ENCODE measurements at regions not wholly inside any gene's neighbourhood (a gene's known extent, or its start where the extent isn't known, plus 50 kb on each side); places are given as distances from the start of the nearest gene placed in this dataset.
"Not testable (repeated sequence)": the region's sequence is repeated elsewhere in the genome, so short reads cannot be mapped to it uniquely, and the experiment has no call there.

DNA sequence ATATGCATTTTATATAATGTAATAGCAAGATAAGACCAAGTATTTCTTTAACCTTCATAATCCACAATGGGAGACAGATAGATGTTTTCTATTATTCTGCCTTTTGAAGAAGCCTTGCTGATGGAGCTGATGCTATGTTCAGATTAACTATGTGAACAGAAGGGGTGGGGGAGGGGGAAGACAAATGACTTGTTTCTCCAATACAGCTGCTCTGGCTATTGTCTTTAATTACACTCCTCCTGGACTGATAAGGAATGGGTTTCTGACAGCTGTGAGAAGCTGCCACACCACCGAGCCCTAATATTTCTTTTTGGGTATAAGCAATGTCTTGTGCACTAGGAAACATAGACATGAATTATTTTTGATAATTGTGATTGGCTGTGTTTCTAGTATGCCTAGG, 62.0 kb downstream of the CAVIN4 start:
- DNase-seq = no peak

DNA sequence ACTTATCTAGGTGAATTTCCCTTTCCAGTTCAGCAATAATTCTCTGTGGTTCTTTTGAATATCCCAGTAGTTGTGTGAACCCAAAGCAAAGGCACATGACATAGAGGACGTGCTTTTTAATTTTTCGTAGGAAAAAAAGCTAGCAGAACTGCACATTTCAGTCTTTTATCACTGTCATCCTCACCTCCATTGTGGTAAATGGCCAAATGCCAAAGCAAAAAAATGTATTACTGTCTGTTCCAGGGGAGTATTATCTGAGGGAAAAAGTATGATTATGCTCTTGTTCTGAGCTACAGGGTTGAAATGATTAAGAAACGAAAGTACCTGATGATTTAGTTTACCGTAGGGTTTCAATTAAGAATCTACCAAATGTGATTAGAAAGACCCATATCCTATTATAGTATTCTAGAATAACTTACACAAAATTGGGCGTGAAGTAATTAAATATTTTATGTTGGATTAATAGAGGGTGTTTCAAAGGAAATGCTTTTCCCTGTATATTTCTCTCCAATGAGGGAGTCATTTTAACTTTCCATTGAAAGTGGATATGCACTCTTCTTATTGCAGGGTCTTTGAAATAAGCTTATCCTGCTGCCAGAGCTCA, 62.7 kb downstream of the CAVIN4 start:
- no peak for DNase-seq

DNA sequence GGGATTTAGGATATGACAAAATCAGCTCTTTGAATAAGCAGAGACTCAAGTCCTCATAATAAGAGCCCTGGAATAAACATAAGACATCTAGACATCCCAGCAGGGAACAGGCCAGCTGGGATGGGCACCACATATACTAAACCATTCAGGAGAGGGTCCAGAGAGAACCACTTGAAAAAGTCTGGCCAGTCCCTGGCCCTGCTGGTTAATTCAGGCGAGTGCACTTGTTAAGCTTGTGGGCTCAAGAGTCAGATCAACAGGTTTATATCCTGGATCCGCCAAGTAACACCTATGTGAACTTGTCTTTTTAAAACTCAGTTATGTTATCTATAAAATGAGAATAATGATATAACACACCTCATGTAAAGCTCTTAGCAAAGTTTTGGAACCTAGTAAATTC, 63.3 kb downstream of the CAVIN4 start:
- no peak for DNase-seq

DNA sequence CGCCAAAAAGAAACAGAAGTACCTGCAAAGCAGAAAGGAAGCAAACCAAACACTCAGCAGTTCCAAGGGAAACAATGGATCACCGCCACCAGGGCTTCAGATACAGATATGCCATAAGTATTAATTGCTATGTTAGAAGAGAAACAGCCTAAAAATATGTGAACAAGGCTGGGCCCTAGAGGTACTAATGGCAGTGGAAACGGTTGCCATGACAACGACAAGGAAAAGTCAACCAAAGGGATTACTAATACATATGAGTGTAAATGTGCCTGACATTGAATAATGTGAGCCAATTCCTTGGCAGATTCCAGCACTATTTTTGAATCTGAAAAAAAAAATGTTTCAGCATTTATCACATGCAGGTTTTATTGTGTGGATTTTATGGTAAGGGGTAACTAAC, 75.0 kb downstream of the CAVIN4 start:
- DNase-seq = peak; percentile 2 to 26

DNA sequence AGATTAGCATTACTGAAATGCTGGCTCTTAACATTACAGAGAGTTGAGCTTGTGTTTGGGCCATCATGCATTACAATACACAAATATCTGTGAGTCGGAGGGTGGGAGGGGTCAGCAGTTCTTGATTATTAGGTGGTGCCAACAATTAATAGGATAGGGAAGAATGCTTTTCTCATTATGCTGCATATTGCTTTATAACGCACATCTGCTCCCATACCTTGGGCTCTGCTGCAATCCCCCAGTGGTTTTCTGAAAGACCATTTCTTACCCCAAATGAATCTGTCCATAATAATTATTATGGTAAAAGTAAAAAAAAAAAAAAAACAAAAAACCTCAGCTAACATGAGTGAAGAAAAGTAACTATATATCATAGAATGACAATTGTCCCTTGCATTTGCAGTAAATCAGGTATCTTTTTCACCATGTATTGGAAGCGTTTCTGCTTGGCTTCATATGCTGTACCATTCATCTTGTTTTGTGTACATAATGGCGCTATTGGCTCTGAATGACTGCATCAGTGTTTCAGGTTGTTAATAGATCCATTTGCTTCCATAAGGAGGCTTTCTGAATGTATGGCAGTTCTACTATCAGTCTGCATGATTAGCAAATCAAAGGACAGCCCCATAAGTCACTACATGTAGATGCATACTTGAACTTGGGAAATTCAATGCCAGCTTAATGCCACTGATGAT, 75.9 kb downstream of the CAVIN4 start:
- no peak for DNase-seq

DNA sequence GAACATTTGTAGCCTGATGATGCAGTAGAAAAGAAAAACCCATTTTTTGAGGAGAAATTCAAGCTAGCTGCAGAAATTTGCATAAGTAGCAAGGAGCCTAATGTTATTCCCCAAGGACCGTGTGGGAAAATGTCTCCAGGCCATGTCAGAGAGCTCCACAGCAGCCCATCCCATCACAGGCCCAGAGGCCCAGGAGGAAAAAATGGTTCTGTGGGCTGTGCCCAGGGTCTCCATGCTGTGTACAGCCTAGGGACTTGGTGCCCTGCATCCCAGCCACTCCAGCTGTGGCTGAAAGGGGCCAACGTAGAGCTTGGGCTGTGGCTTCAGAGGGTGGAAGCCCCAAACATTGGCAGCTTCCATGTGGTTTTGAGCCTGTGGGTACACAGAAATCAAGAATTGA, 79.0 kb downstream of the CAVIN4 start:
- not testable (repeated sequence) for DNase-seq

DNA sequence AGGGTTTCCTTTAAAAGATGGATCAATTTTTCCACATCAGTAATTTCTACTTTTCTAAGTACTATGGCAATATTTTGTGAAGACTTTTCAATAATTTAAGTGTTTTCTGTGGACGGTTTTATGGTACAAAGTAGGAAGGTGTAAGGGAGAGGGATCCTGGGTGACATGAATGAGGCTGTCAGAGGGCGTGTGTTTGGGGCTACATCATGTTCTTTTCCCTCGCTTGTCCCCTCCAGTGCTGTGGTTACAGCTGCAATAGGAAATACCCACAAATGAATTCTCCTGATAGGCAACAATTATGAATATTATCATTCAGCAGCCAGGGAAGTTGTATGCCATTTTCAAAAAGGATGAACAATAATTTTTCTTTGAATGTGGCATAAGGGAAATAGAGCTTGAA, 83.8 kb downstream of the CAVIN4 start:
- DNase-seq = no peak

DNA sequence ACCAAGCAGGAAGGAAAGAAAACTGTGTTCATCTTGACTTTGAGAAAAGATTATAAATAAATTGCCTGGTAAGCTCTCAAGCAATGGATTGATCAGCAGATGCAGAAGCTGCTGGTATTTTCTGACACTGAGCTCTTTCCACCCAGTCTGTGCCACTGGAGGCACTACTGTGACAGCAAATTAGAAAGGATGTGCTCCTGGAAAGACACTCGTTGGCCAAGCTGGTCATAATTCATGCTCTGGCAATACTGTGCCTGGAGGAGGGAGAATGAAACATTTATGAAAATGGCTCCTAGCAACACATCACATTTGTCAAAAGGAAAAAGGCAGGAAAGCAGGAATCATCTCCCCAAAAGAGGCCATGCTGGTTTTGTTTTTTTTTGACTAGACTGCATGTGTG, 84.2 kb downstream of the CAVIN4 start:
- peak in 1 of 2 experiments; percentile 7 for DNase-seq

DNA sequence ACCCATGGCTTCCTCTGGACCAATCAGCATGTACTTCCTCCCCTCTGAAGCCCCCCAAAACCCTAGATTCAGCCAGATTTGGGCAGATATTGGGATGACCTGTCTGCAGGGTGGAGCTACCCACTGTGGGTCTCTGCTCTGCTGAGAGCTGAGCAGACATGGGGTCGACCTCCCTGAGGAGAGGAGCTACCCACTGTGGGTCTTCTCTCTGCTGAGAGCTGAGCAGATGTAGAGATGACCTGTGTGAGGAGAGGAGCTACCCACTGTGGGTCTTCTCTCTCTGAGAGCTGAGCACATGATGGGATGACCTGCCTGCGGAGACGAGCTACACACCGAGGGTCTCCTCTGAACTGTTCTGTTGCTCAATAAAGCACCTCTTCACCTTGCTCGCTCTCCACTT, 89.6 kb downstream of the CAVIN4 start:
- no peak for DNase-seq

DNA sequence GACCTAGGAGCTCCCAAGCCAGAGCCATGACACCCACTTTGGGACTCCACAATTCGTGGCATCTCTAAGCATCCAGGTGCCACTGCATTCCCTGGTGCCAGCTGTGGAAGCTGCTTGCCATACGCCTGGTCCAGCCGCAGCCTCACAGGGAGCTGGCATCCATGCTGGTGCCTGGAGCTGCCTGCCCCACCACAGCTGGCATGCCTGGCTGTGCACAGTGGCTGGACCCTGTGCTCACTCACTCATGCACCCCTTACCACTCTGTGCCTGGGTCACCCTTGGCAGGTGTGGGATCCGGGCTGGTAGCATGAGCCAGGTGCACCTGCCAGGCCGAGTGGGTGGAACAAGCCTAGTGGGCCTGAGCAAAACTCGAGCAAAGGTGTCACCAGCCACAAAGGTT, 90.1 kb downstream of the CAVIN4 start:
- DNase-seq = no peak

DNA sequence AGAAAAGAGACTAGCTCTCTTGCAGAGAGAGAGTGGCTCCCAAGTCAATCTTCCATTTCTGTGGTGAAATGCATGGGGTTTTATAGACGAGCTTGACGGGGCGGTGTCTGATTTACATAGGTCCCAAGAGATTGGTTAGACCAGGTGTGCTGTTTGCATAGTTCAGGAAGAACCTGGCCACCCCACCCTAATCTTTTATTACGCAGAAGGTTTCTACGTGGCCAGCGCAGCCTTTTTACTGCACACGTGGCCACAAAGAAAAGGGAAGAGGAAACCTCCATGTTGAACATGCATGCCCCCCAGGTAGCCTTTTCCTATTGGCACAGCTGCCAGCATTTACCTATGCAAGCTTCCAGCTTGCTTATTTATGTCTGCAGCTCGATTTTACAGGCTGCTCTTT, 92.1 kb downstream of the CAVIN4 start:
- DNase-seq = peak; percentile 59 to 86

DNA sequence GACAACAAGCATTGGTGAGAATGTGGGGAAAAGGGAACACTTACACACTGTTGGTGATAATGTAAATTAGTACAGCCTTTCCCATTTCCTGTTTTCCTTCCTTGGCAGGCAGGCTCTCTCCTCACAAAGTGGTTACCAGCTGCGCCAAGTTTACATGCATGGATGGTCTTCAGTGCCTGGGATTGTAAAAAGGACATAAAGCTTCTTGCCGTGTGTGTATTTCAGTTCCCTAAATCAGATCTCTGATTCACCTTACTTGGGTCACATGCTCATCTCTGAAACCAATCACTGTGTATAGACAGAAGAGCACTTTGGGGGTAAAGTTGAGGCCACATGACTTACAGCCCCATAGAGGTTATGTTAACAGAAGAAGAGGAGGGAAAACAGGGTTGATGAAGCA, 92.8 kb downstream of the CAVIN4 start:
- peak; percentile 26 to 89 for DNase-seq

DNA sequence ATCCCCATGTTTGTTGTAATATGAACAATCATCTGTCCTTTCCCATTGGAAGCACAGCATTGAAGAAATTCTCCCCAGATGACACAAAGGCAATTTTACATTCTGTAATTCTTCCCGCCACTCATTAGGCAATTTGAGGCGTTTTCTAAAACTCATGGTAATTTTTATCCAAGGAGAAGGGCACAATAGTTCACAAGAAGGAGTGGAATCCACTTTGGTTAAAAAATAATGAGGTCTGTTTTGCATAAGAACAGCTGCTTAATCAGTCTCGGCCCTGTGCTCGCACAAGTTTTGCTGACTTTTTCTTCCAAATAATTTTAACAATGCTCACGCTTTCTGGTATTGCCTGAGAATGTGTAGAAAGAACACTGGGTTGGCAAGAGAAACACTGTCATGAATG, 94.0 kb downstream of the CAVIN4 start:
- DNase-seq = no peak

DNA sequence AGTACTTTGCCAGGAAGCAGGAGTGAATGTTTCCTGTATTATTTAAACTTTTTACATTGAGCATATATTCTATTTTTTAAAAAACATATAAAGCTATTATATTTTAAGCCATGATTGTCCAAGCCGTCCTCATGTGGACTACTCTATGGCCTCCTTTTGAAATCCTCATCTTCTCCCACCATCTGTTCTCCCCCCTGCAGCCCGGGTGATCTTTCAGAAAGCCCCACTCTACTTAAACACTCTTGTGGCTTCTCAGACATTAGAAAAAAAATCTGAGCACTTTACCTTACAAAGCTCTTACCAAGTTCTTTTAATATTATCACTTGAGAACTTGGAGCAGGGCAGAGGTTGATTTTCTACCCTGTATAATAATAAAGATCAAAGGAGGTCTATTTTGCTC, 95.4 kb downstream of the CAVIN4 start:
- no peak for DNase-seq

DNA sequence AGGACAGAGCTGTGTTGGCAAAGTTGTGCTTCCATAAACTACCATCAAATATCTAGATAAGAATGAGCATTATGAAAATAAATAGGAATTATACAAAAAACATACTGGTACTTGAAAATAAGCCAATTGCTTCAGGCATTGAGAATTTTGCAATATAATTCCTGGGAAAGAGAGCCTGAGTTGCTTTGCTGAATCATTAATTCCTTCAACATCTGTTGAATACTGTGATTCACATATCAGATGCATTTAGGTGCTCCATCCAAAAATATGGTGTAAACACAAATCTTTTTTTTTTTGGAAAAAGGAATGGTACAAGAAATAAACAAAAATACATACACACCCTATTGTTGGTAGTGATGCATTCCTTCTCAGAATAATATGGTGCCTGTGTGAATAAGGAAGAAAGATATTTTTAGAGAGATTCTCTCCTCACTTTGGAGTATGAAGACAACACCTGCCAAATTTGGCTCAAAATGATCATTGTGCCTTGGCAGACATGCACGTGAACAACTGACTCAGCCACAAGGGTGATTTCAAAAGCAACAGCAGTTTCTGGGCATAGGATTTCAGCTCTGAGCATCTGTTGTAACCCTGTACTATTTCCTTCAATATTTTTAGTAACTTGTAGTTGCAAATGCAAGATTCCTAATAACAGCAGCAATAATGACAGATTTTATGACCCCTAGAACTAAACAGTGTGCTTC, 96.7 kb downstream of the CAVIN4 start:
- DNase-seq = no peak

DNA sequence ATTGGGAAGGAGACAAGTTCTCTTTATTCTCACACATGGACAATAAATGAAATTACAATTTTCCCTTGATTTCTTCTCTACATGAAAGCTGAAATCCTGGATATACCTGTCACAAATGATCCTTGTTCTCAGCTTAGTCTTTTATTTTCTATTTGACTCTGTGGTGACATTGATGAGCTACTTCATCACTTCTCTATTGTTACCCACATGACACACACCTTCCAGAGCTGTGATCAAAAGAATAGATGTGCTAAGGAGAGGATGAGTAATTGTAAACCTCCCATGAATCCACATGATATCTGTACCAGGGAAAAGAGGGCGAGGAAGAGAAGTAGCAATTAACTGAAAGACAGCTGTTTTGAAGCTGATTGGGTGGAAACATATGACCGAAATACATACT, 102.0 kb downstream of the CAVIN4 start:
- DNase-seq = no peak

DNA sequence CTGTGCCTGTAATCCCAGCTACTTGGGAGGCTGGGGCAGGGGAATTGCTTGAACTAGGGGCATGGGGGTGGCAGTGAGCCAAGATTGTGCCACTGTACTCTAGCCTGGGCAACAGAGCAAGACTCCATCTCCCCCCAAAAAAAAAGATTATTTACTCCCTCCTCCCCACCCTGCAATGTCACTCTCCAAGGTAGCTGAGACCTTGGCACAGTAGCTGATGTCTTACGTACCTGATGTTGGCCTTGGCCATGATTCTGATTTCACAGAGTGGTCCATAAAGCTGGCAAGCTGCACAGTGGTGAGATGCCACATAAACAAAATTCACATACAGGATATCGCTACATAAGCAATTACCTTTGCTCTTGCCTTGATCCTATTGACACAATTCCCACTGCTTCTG, 108.5 kb downstream of the CAVIN4 start:
- no peak for DNase-seq

DNA sequence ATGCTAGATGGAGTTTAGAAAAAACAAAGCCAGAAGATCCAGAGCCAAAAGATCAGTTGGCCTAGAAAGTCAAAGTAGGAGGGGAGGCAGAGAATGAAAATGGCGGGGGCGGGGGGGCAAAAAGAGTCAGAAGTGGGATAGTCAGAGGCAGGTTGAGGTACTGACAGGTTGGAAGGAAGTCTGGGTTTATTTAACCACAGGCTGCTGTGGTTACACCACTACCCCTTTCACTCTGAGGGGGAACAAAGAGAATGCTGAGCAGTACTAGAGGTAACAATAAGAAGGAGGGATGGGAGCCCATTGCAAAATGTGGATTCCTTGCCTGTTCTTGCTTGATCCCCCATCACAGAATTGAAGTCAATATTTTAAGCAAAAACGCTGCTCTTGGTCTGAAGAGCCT, 111.8 kb downstream of the CAVIN4 start:
- no peak for DNase-seq

DNA sequence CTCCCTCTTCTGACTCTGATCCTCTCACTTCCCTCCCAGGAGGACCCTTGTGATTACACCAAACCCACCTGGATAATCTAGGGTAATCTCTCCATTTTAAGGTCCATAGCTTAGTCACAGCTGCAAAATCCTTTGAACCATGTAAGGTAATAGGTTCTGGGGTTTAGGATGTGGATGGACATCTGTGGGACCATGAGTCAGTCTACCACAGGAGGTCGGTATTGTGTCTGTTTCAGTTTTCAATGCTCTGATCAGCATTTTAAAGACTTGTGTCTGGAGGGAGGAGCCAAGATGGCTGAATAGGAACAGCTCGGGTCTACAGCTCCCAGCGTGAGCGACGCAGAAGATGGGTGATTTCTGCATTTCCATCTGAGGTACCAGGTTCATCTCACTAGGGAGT, 112.6 kb downstream of the CAVIN4 start:
- no peak for DNase-seq

DNA sequence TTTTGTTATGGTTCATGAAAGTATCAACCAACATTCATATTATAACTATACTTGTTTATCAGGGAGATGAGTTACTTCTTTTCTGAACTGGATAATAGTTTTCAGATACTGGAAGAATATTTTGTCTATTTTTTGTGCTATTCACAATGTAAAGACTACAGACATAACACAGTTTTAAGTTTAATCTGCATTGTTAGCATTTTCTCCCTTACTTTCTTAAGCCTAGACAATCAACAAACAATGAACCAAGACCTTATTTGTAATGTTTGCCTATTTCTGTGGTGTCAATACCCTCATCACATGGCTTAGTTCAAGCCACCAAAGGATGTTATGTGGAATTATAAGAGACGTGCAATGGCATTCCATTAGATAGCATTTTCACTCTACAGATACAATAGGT, 119.5 kb downstream of the CAVIN4 start:
- DNase-seq = no peak

DNA sequence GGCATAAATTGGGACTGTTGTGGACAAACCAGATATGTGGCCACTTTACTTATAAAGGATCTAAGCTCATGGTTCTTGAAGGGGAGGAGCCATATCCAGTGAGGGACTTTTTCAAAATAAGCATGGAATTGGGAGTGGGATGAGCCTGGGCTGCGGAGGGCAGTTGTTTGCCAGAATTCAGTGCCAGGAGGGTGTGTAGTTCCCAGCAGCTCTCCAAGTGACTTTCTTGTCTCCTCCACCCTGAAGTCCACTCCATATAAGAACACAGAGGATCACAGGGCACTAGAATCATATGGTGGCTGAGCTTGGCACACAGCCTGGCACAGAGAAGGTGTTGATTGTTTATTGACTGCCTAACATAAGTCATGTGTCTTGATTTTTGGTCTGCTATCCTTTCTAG, 121.1 kb downstream of the CAVIN4 start:
- no peak for DNase-seq

DNA sequence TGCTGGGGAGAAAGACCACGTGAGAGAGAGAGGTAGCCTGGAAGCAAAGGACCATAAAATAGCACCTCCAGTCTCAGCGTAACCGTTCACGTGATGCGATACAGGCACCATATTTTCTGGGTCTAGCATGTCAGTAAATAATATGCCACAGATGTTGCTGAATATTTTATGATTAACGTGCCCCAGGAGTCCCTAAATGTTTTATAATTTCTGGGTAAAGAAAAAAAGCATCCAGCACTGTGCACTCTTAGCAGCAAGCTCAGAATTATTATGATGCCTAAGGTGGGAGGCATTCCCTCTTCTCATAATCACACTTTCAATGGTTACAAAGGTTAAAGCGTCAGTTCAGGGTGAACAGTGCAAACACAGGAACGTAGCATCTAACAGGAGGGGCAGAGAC, 121.8 kb downstream of the CAVIN4 start:
- DNase-seq = no peak

DNA sequence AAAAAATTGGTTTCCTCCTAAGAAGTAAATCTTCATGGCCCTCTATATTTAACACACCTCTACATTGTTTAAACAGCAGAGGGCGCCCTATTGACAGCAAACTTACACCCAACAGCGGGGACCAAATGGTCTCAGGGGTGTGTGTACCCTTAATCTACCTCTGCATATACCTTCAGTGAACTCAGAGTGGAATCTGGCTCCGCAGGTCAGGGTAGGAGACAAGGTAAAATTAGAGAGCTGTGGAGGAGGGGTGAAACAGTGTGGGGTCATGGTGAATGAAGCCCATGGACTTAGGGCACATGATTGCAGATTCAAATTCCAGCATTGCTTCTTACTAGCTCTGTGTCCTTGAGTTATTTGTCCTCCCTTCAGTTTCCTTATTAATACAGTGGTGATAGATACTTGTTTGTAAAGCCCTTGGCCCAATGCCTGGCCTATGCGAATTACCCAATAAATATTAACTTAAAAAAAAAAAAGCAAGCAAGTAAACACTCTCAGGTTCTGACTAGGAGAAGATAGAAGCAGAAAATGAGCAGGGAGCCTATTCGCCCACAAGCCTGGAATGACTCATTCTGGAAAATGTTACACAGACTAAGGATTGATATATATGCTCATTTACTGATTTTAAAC, 122.9 kb downstream of the CAVIN4 start:
- DNase-seq = peak; percentile 33
